Mesenchymal stem cell (in vitro differentiated cells and primary cell): ENCODE measurements at regions not wholly inside any gene's neighbourhood (a gene's known extent, or its start where the extent isn't known, plus 50 kb on each side); places are given as distances from the start of the nearest gene placed in this dataset.

Experiments
- DNase-seq: peaks from one replicate; pipeline ENCODE4 v3.0.0-alpha.2; 2013
- H2AFZ ChIP-seq: one replicate; pipeline ENCODE4 v1.6.1; 2013; ENCODE audit warnings: low read depth, mild to moderate bottlenecking, control low read depth, inconsistent platforms, low read length, moderate library complexity
- H2AK5ac ChIP-seq: 2 replicates; pipeline ENCODE4 v1.6.1; 2013; ENCODE audit warnings: low read length, moderate library complexity, mild to moderate bottlenecking, inconsistent platforms; ENCODE audit not compliant: severe bottlenecking
- H2BK120ac ChIP-seq: one replicate; pipeline ENCODE4 v1.6.1; 2013; ENCODE audit warnings: low read depth, mild to moderate bottlenecking, inconsistent platforms, low read length, moderate library complexity
- H2BK12ac ChIP-seq, 2 experiments: one replicate each; pipeline ENCODE4 v1.6.1; 2013; ENCODE audit warnings: inconsistent platforms in 2 of 2, low read length in 2 of 2, mild to moderate bottlenecking in 2 of 2, moderate library complexity in 2 of 2, control low read depth in 1 of 2
- H2BK15ac ChIP-seq: one replicate; pipeline ENCODE4 v1.6.1; 2013; ENCODE audit warnings: mild to moderate bottlenecking, low read depth, inconsistent platforms; ENCODE audit not compliant: poor library complexity, severe bottlenecking
- H2BK5ac ChIP-seq: 2 replicates; pipeline ENCODE4 v1.6.1; 2013; ENCODE audit warnings: low read depth, mild to moderate bottlenecking, low read length, control low read depth, inconsistent platforms; ENCODE audit not compliant: poor library complexity, severe bottlenecking
- H3K14ac ChIP-seq, 2 experiments: one replicate each; pipeline ENCODE4 v1.6.1; 2013; ENCODE audit warnings: inconsistent platforms in 2 of 2, low read length in 2 of 2, control low read depth in 1 of 2, mild to moderate bottlenecking in 1 of 2, moderate library complexity in 1 of 2
- H3K18ac ChIP-seq, 2 experiments: one replicate each; pipeline ENCODE4 v1.6.1; 2013; ENCODE audit warnings: inconsistent platforms in 2 of 2, low read length in 2 of 2, control low read depth in 1 of 2, low read depth in 1 of 2, mild to moderate bottlenecking in 1 of 2
- H3K23ac ChIP-seq, 2 experiments: one replicate each; pipeline ENCODE4 v1.6.1; 2013; ENCODE audit warnings: inconsistent platforms in 2 of 2, low read length in 2 of 2, mild to moderate bottlenecking in 2 of 2, moderate library complexity in 2 of 2, control low read depth in 1 of 2
- H3K27ac ChIP-seq: 2 replicates; pipeline ENCODE4 v1.5.1; 2013; ENCODE audit warnings: mild to moderate bottlenecking, moderate library complexity, low read length, control low read depth, inconsistent platforms; ENCODE audit not compliant: poor library complexity, severe bottlenecking
- H3K27me3 ChIP-seq, 2 experiments: 2 replicates each; pipeline versions ENCODE4 v1.6.1 to v1.7.0; 2013; ENCODE audit warnings: low read length in 2 of 2, mild to moderate bottlenecking in 2 of 2, moderate library complexity in 2 of 2, control low read depth in 1 of 2, inconsistent platforms in 1 of 2; ENCODE audit not compliant: control insufficient read depth in 1 of 2, insufficient read depth in 1 of 2
- H3K36me3 ChIP-seq, 2 experiments: 2 replicates each; pipeline versions ENCODE4 v1.6.1 to v1.7.0; 2013; ENCODE audit warnings: low read length in 2 of 2, control low read depth in 1 of 2, inconsistent platforms in 1 of 2, low read depth in 1 of 2, mild to moderate bottlenecking in 1 of 2; ENCODE audit not compliant: insufficient read depth in 2 of 2, control insufficient read depth in 1 of 2
- H3K4ac ChIP-seq, 2 experiments: one replicate each; pipeline ENCODE4 v1.6.1; 2013; ENCODE audit warnings: inconsistent platforms in 2 of 2, low read length in 2 of 2, mild to moderate bottlenecking in 2 of 2, moderate library complexity in 2 of 2, control low read depth in 1 of 2, low read depth in 1 of 2
- H3K4me1 ChIP-seq: 2 replicates; pipeline ENCODE4 v1.6.1; 2013; ENCODE audit warnings: low read depth, low read length, control low read depth; ENCODE audit not compliant: control insufficient read depth, insufficient read depth
- H3K4me2 ChIP-seq: 2 replicates; pipeline ENCODE4 v1.6.1; 2013; ENCODE audit warnings: low read length, mild to moderate bottlenecking, inconsistent platforms; ENCODE audit not compliant: poor library complexity, severe bottlenecking
- H3K4me3 ChIP-seq, 2 experiments: 2 replicates each; pipeline versions ENCODE4 v1.5.1 to v1.7.0; 2013; ENCODE audit warnings: low read length in 2 of 2, mild to moderate bottlenecking in 2 of 2, control low read depth in 1 of 2, low read depth in 1 of 2; ENCODE audit not compliant: insufficient read depth in 1 of 2
- H3K79me1 ChIP-seq: replicated peaks from 2 replicates; pipeline ENCODE4 v1.6.1; 2013; ENCODE audit warnings: mild to moderate bottlenecking, control low read depth, low read length, inconsistent platforms; ENCODE audit not compliant: poor library complexity, severe bottlenecking
- H3K9ac ChIP-seq: 2 replicates; pipeline ENCODE4 v1.7.0; 2013; ENCODE audit warnings: mild to moderate bottlenecking, low read length, moderate library complexity
- H3K9me3 ChIP-seq: 2 replicates; pipeline ENCODE4 v1.7.0; 2013; ENCODE audit warnings: mild to moderate bottlenecking, low read length; ENCODE audit not compliant: control insufficient read depth
- H4K8ac ChIP-seq: one replicate; pipeline ENCODE4 v1.6.1; 2013; ENCODE audit warnings: inconsistent platforms, mild to moderate bottlenecking, low read length, moderate library complexity
- H4K91ac ChIP-seq: one replicate; pipeline ENCODE4 v1.6.1; 2013; ENCODE audit warnings: mild to moderate bottlenecking, low read length, inconsistent platforms
- WGBS: methylation state at CpG from one replicate; pipeline ENCODE4 v1.1.7; 2013; ENCODE audit warnings: mixed read lengths; 5-methylcytosine and 5-hydroxymethylcytosine counted together

- Histone ChIP-seq H3K79me1 (no peaks in the 10 kb centered on the region), H2BK120ac (no peak overlapping the region), H3K14ac (no peak overlapping the region), H2BK12ac (no peak overlapping the region), H3K4me3 (no peak overlapping the region), H3K27ac (no peak overlapping the region), H3K9ac (no peak overlapping the region), H3K4me2 (no peak overlapping the region), H4K8ac (no peak overlapping the region), H2BK15ac (no peak overlapping the region), H3K23ac (no peak overlapping the region), H3K36me3 (no peaks in the 10 kb centered on the region), H2AFZ (no peak overlapping the region), H3K4me1 (peaks cover 18% of the 10 kb centered on the region), H3K9me3 (peaks cover 4% of the 10 kb centered on the region), H3K18ac (no peak overlapping the region), H3K4ac (no peak overlapping the region), H2AK5ac (no peak overlapping the region), H4K91ac (no peak overlapping the region), H2BK5ac (no peak overlapping the region), H3K27me3 (no peaks in the 10 kb centered on the region)
- peak; percentile 46 for DNase-seq
- 0% methylated on average over 1 of the region's 1 CpG for WGBS
These were observed 154.1 kb upstream of the FUT8 start for GRCh38 chr14:65258391-65258790.

GRCh38 chr14:65259000-65259399, 153.5 kb upstream of the FUT8 start:
- Histone ChIP-seq H2AFZ (no peak overlapping the region), H2AK5ac (peak overlapping the region; percentile 96), H3K4me2 (no peak overlapping the region), H3K27ac (no peak overlapping the region), H3K36me3 (no peaks in the 10 kb centered on the region), H3K4me3 (no peak overlapping the region), H2BK5ac (no peak overlapping the region), H3K14ac (no peak overlapping the region), H4K8ac (no peak overlapping the region), H3K4me1 (peaks cover 18% of the 10 kb centered on the region), H2BK120ac (no peak overlapping the region), H3K9ac (peak overlapping the region; percentile 7), H2BK15ac (no peak overlapping the region), H3K18ac (peak overlapping the region in 1 of 2 experiments; percentile 55), H3K4ac (no peak overlapping the region), H3K79me1 (no peaks in the 10 kb centered on the region), H4K91ac (no peak overlapping the region), H2BK12ac (no peak overlapping the region), H3K27me3 (no peaks in the 10 kb centered on the region), H3K9me3 (peaks cover 4% of the 10 kb centered on the region), H3K23ac (no peak overlapping the region)
- DNase-seq = no peak
- WGBS = 100% methylated on average over 1 of the region's 2 CpGs

- Histone ChIP-seq H2BK120ac (no peak overlapping the region), H3K4me3 (peak overlapping the region in 1 of 2 experiments; percentile 20), H2BK12ac (no peak overlapping the region), H3K4me1 (peaks cover 11% of the 10 kb centered on the region), H3K9ac (peak overlapping the region; percentile 58), H2BK15ac (no peak overlapping the region), H3K23ac (no peak overlapping the region), H4K91ac (no peak overlapping the region), H3K27me3 (no peaks in the 10 kb centered on the region), H3K18ac (no peak overlapping the region), H3K4me2 (no peak overlapping the region), H2BK5ac (no peak overlapping the region), H4K8ac (no peak overlapping the region), H3K4ac (no peak overlapping the region), H2AK5ac (no peak overlapping the region), H3K79me1 (no peaks in the 10 kb centered on the region), H3K14ac (no peak overlapping the region), H3K36me3 (no peaks in the 10 kb centered on the region), H3K9me3 (peaks cover 4% of the 10 kb centered on the region), H3K27ac (no peak overlapping the region), H2AFZ (no peak overlapping the region)
- 83% methylated on average over 2 of the region's 2 CpGs for WGBS
- DNase-seq = peak; percentile 38
These were observed 151.7 kb upstream of the FUT8 start for GRCh38 chr14:65260786-65261185.

GRCh38 chr14:65261425-65261920, 151.1 kb upstream of the FUT8 start:
- WGBS = 94% methylated on average over 1 of the region's 1 CpG
- Histone ChIP-seq H3K4me2 (no peak overlapping the region), H3K36me3 (no peaks in the 10 kb centered on the region), H3K27ac (no peak overlapping the region), H3K4me3 (peak overlapping the region in 1 of 2 experiments; percentile 20), H2AFZ (no peak overlapping the region), H3K79me1 (no peaks in the 10 kb centered on the region), H2AK5ac (no peak overlapping the region), H3K23ac (no peak overlapping the region), H2BK120ac (no peak overlapping the region), H2BK15ac (no peak overlapping the region), H4K8ac (no peak overlapping the region), H4K91ac (no peak overlapping the region), H3K4me1 (peaks cover 8% of the 10 kb centered on the region), H3K9ac (peak overlapping the region; percentile 58), H3K27me3 (no peaks in the 10 kb centered on the region), H3K18ac (no peak overlapping the region), H3K4ac (no peak overlapping the region), H3K9me3 (peaks cover 4% of the 10 kb centered on the region), H3K14ac (no peak overlapping the region), H2BK5ac (no peak overlapping the region), H2BK12ac (peak overlapping the region in 1 of 2 experiments; percentile 71)
- DNase-seq = peak; percentile 42
